Astrocyte (in vitro differentiated cells and primary cell): ENCODE measurements at regions not wholly inside any gene's neighbourhood (a gene's known extent, or its start where the extent isn't known, plus 50 kb on each side); places are given as distances from the start of the nearest gene placed in this dataset.

Experiments used
- EZH2 ChIP-seq: IDR thresholded peaks from 2 replicates; pipeline ENCODE4 v1.6.1; 2012; ENCODE audit warnings: mild to moderate bottlenecking, low read length, inconsistent platforms; ENCODE audit not compliant: insufficient read depth
- TF ChIP-seq, protein P1 (sequence below): IDR thresholded peaks from 2 replicates; pipeline ENCODE4 v1.5.1; 2011; ENCODE audit warnings: low read depth, mild to moderate bottlenecking, inconsistent platforms, low read length, moderate library complexity; ENCODE audit not compliant: insufficient read depth

DNA sequence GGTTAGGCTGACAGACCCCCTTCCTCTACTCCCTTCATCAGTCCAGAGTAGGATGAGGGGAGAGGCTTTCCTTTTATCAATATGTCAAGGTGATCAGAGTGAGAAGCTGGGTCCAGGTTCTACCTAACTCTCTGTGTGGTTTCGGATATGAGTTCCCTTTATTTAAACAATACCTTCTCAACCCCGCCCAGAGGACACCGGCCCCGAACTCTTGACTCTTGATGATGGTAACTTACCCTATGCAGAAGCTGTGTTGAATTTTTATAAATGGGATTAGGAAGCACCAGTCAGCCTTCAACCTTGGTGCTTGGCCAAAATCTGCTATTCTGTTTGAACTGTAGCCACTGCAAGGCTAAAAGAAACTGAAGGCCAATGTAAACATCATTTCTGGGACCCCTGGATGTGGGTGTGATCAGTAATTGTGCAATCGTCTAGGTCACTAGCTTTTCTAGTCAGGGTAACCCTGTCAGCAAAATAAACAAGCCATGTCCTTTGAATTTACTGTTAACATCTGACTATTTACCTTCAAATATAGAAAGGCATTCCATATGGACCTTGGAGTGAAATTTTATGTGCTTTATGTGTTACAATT is 398.3 kb downstream of the SEC16B start:
- TF ChIP-seq, protein P1, sequence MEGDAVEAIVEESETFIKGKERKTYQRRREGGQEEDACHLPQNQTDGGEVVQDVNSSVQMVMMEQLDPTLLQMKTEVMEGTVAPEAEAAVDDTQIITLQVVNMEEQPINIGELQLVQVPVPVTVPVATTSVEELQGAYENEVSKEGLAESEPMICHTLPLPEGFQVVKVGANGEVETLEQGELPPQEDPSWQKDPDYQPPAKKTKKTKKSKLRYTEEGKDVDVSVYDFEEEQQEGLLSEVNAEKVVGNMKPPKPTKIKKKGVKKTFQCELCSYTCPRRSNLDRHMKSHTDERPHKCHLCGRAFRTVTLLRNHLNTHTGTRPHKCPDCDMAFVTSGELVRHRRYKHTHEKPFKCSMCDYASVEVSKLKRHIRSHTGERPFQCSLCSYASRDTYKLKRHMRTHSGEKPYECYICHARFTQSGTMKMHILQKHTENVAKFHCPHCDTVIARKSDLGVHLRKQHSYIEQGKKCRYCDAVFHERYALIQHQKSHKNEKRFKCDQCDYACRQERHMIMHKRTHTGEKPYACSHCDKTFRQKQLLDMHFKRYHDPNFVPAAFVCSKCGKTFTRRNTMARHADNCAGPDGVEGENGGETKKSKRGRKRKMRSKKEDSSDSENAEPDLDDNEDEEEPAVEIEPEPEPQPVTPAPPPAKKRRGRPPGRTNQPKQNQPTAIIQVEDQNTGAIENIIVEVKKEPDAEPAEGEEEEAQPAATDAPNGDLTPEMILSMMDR = no peak
- TF ChIP-seq EZH2 = no peak
